Neural crest cell (in vitro differentiated cells): ENCODE measurements at regions not wholly inside any gene's neighbourhood (a gene's known extent, or its start where the extent isn't known, plus 50 kb on each side); places are given as distances from the start of the nearest gene placed in this dataset.
"Not testable (repeated sequence)": the region's sequence is repeated elsewhere in the genome, so short reads cannot be mapped to it uniquely, and the experiment has no call there.

Experiments
- DNase-seq: peaks from one replicate; pipeline ENCODE4 v3.0.0; 2021; ENCODE audit warnings: low read depth, mixed read lengths, low spot score
- H3K27ac Mint-ChIP-seq: one replicate; pipeline ENCODE4 v1.8.0; 2021; ENCODE audit warnings: mild to moderate bottlenecking, mixed read lengths; ENCODE audit not compliant: unreplicated experiment
- H3K27me3 Mint-ChIP-seq: 2 replicates; pipeline ENCODE4 v1.8.0; 2021; ENCODE audit warnings: low read depth, mild to moderate bottlenecking, mixed read lengths
- H3K36me3 Mint-ChIP-seq: 2 replicates; pipeline ENCODE4 v1.8.0; 2021; ENCODE audit warnings: low read depth, mild to moderate bottlenecking, mixed read lengths
- H3K4me1 Mint-ChIP-seq: 2 replicates; pipeline ENCODE4 v1.8.0; 2021; ENCODE audit warnings: mixed read lengths
- H3K4me3 Mint-ChIP-seq: one replicate; pipeline ENCODE4 v1.8.0; 2021; ENCODE audit warnings: mild to moderate bottlenecking, mixed read lengths
- H3K9me3 Mint-ChIP-seq: 2 replicates; pipeline ENCODE4 v1.8.0; 2021; ENCODE audit warnings: mixed read lengths
- CTCF ChIP-seq: fragments of 200-600 bp; sonication (generic); conservative IDR thresholded peaks from 2 replicates; pipeline ENCODE4 v1.5.0; 2021; ENCODE audit warnings: antibody characterized with exemption, mild to moderate bottlenecking

GRCh38 chr7:53340220-53340619, 304.8 kb downstream of the POM121L12 start:
- Mint-ChIP-seq H3K27me3 (no peaks in the 10 kb centered on the region), H3K27ac (no peak overlapping the region), H3K9me3 (peaks cover 16% of the 10 kb centered on the region), H3K4me1 (no peaks in the 10 kb centered on the region), H3K4me3 (no peak overlapping the region), H3K36me3 (peaks cover 15% of the 10 kb centered on the region)
- no peak for DNase-seq
- TF ChIP-seq CTCF = no peak

- no peaks in the 10 kb centered on the region for H3K27me3 Mint-ChIP-seq
Measured at GRCh38 chr7:53350241-53350640, 314.8 kb downstream of the POM121L12 start.

GRCh38 chr7:53351681-53352080, 316.2 kb downstream of the POM121L12 start:
- TF ChIP-seq CTCF = no peak
- Mint-ChIP-seq H3K4me3 (no peak overlapping the region), H3K9me3 (peaks cover under 1% of the 10 kb centered on the region), H3K27ac (no peak overlapping the region), H3K4me1 (no peaks in the 10 kb centered on the region), H3K27me3 (no peaks in the 10 kb centered on the region), H3K36me3 (no peaks in the 10 kb centered on the region)
- no peak for DNase-seq

More at GRCh38 chr7:53350241-53350640, 314.8 kb downstream of the POM121L12 start:
- Mint-ChIP-seq H3K27ac (no peak overlapping the region), H3K4me3 (no peak overlapping the region), H3K4me1 (no peaks in the 10 kb centered on the region), H3K36me3 (no peaks in the 10 kb centered on the region), H3K9me3 (peaks cover 2% of the 10 kb centered on the region)
- TF ChIP-seq CTCF = peak; percentile 73
- DNase-seq = peak; percentile 64

GRCh38 chr7:53358269-53358668, 322.8 kb downstream of the POM121L12 start:
- no peak for TF ChIP-seq CTCF
- no peak for DNase-seq
- Mint-ChIP-seq H3K36me3 (no peaks in the 10 kb centered on the region), H3K9me3 (peaks cover 8% of the 10 kb centered on the region), H3K4me1 (no peaks in the 10 kb centered on the region), H3K4me3 (no peak overlapping the region), H3K27ac (no peak overlapping the region), H3K27me3 (no peaks in the 10 kb centered on the region)

- no peak for TF ChIP-seq CTCF
- no peak overlapping the region for H3K4me3 Mint-ChIP-seq
- H3K27me3 Mint-ChIP-seq = no peaks in the 10 kb centered on the region
- H3K4me1 Mint-ChIP-seq = no peaks in the 10 kb centered on the region
- no peak overlapping the region for H3K27ac Mint-ChIP-seq
- no peaks in the 10 kb centered on the region for H3K36me3 Mint-ChIP-seq
- DNase-seq = no peak
- no peaks in the 10 kb centered on the region for H3K9me3 Mint-ChIP-seq
Measured at GRCh38 chr7:53383131-53383530, 347.7 kb downstream of the POM121L12 start.

GRCh38 chr7:53385239-53385638, 349.8 kb downstream of the POM121L12 start:
- not testable (repeated sequence) for DNase-seq, H3K4me3 Mint-ChIP-seq, H3K4me1 Mint-ChIP-seq, H3K36me3 Mint-ChIP-seq, H3K9me3 Mint-ChIP-seq, H3K27ac Mint-ChIP-seq, H3K27me3 Mint-ChIP-seq
